GM10266 (cell line): ENCODE measurements at regions not wholly inside any gene's neighbourhood (a gene's known extent, or its start where the extent isn't known, plus 50 kb on each side); places are given as distances from the start of the nearest gene placed in this dataset.
"Not testable (repeated sequence)": the region's sequence is repeated elsewhere in the genome, so short reads cannot be mapped to it uniquely, and the experiment has no call there.

Source experiments
- DNase-seq: peaks from one replicate; pipeline ENCODE4 v3.0.0; 2012; ENCODE audit errors: extremely low spot score
- CTCF ChIP-seq: IDR thresholded peaks from 2 replicates; pipeline ENCODE4 v1.5.1; 2012; ENCODE audit warnings: mild to moderate bottlenecking, low read depth; ENCODE audit not compliant: control insufficient read depth, insufficient read depth; ENCODE audit errors: missing control alignments

GRCh38 chr22:38375784-38376183, 58.6 kb upstream of the CSNK1E start:
- not testable (repeated sequence) for DNase-seq

DNA sequence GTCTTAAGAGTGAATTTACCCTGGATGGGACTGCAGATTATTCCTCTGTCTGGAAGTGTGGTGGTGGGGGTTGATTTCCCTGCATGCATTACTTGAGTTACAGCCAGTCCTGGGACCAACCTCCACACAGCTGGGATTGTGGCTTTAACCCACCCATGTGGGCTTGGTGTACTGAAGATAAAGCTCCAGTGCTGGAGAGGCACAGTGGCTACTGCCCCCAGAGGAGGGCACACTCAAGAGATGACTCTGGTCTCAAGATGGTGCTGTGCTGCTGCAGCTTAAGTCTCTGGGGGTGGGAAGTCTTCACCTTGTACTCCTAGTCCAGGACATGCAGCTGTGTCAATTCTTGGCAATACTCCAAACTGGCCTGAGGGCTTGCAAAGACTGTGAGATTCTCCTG, 57.8 kb upstream of the CSNK1E start:
- DNase-seq = not testable (repeated sequence)
- peak; percentile 11 for TF ChIP-seq CTCF

GRCh38 chr22:38374433-38374831, 57.2 kb upstream of the CSNK1E start:
- DNase-seq = not testable (repeated sequence)

DNA sequence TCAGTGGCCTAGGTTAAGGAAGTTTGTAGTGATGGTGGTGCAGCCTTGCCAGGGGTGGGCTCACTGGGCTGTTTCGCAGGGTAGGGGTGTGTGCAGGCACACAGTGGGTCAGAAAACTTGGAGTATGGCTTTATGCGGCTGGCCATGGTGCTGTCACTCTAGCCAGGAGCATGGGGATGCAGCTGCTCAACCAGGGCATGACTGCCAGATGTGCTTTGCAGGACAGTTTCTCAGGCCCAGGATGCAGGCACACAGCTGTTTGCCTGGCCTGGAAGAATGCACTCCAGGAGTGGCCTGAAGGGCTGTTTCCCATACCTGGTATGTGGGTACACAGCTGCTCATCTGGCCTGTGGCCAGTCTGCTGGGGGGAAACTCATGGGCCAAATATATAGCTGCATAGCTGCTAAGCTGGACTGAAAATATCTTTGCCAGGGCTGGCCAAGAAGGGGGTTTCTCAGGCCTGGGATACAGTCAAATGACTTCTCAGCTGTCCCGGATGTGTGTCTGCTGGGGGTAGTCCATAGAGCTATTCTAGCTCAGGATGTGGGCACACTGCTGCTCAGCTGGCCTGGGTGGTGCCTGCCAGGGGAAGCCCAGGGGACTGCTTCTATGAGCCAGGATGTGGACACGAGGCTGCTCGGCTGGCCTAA, 56.7 kb upstream of the CSNK1E start:
- DNase-seq = not testable (repeated sequence)

GRCh38 chr22:38372665-38373064, 55.4 kb upstream of the CSNK1E start:
- DNase-seq = not testable (repeated sequence)

- DNase-seq = not testable (repeated sequence)
These were observed 53.3 kb upstream of the CSNK1E start for GRCh38 chr22:38370490-38370889.

DNA sequence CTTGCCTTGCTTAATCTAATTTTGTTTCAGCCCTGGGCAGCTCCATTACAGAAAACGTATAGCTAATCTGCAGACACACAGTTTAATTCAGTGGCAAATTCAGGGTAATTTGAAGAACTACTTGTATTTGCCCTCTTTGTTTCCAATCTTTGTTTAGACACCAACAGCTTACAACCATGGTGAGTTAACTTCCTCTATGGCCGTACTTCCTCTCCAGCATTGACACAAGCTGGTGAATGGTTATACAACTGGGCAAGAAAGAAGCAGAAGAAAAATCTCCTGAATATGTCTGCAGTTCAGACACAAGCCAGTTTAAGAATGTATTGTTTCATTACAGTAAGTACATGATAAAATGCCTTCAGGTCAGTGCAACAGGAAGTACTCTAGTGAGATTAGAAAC, 51.9 kb upstream of the CSNK1E start:
- not testable (repeated sequence) for DNase-seq
